Cardiac fibroblast (primary cell): ENCODE measurements at regions not wholly inside any gene's neighbourhood (a gene's known extent, or its start where the extent isn't known, plus 50 kb on each side); places are given as distances from the start of the nearest gene placed in this dataset.

Experiments
- DNase-seq, 2 donors: peaks; one replicate each; pipeline versions ENCODE4 v3.0.0 to v3.0.0-alpha.2; 2010; ENCODE audit warnings: low read depth in 2 of 2
- H3K4me3 ChIP-seq, 2 donors: replicated peaks in 1 of 2; 1 replicate in 1 of 2; 2 replicates in 1 of 2; pipeline ENCODE4 v1.5.1; 2011; ENCODE audit warnings: low read depth in 2 of 2, low read length in 2 of 2, mild to moderate bottlenecking in 2 of 2, moderate library complexity in 1 of 2
- CTCF ChIP-seq: IDR thresholded peaks from one replicate; pipeline ENCODE4 v1.5.1; 2011; ENCODE audit warnings: low read depth, mild to moderate bottlenecking, low read length, inconsistent platforms

- TF ChIP-seq CTCF = no peak
- DNase-seq = no peak
- H3K4me3 ChIP-seq = no peak overlapping the region
Observed at GRCh38 chr3:127375151-127375930, 87.5 kb upstream of the PRR20G start.

- no peak overlapping the region for H3K4me3 ChIP-seq
- TF ChIP-seq CTCF = peak; percentile 52
- peak in 1 of 2 donors; percentile 12 for DNase-seq
Observed at GRCh38 chr3:127374086-127375010, 86.5 kb upstream of the PRR20G start.

GRCh38 chr3:127373441-127374085 is 85.7 kb upstream of the PRR20G start:
- no peak overlapping the region for H3K4me3 ChIP-seq
- no peak for TF ChIP-seq CTCF
- no peak for DNase-seq

GRCh38 chr3:127371846-127372245 is 84.0 kb upstream of the PRR20G start:
- DNase-seq = no peak
- H3K4me3 ChIP-seq = no peak overlapping the region
- no peak for TF ChIP-seq CTCF

GRCh38 chr3:127371334-127371733 is 83.5 kb upstream of the PRR20G start:
- no peak overlapping the region for H3K4me3 ChIP-seq
- no peak for TF ChIP-seq CTCF
- no peak for DNase-seq

GRCh38 chr3:127370906-127371305 is 83.1 kb upstream of the PRR20G start:
- H3K4me3 ChIP-seq = no peak overlapping the region
- DNase-seq = no peak
- no peak for TF ChIP-seq CTCF
